Chondrocyte (in vitro differentiated cells): ENCODE measurements at regions not wholly inside any gene's neighbourhood (a gene's known extent, or its start where the extent isn't known, plus 50 kb on each side); places are given as distances from the start of the nearest gene placed in this dataset.

Source experiments
- DNase-seq: peaks from one replicate; pipeline ENCODE4 v3.0.0; 2021; ENCODE audit warnings: mixed read lengths, low spot score
- H3K27ac Mint-ChIP-seq: one replicate; pipeline ENCODE4 v1.8.0; 2021; ENCODE audit warnings: mild to moderate bottlenecking, moderate library complexity, mixed read lengths; ENCODE audit not compliant: unreplicated experiment
- H3K27me3 Mint-ChIP-seq: 2 replicates; pipeline ENCODE4 v1.8.0; 2021; ENCODE audit warnings: low read depth, mixed read lengths
- H3K36me3 Mint-ChIP-seq: 2 replicates; pipeline ENCODE4 v1.8.0; 2021; ENCODE audit warnings: low read depth, mixed read lengths
- H3K4me1 Mint-ChIP-seq: 2 replicates; pipeline ENCODE4 v1.8.0; 2021; ENCODE audit warnings: low read depth, mild to moderate bottlenecking, mixed read lengths
- H3K4me3 Mint-ChIP-seq: one replicate; pipeline ENCODE4 v1.8.0; 2021; ENCODE audit warnings: mild to moderate bottlenecking, moderate library complexity, mixed read lengths; ENCODE audit not compliant: unreplicated experiment
- H3K9me3 Mint-ChIP-seq: 2 replicates; pipeline ENCODE4 v1.8.0; 2021; ENCODE audit warnings: low read depth, mixed read lengths
- TF ChIP-seq, protein P1 (sequence below): fragments of 200-600 bp; sonication (generic); IDR thresholded peaks from 2 replicates; pipeline ENCODE4 v1.5.0; 2021; ENCODE audit warnings: antibody characterized with exemption, mild to moderate bottlenecking, moderate library complexity

DNA sequence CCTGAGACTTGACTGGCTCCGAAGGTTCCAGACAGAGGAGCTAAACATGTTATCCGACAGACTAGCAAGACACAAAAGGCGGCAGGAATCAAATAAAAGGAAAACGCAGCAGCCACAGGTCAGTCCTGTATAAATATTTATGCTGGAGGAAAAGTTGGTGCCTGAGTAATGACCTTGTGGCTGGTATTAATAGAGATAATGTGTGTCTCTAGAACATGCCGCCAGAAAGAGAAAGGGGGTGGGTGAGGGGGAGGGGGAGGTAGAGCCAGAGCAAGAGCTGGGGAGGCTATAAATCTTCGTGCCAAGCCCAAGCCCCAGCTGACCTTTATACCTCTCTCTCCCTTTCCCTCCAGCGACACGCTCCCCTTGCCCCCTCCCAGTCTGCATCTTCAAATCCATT is 590.4 kb downstream of the MED13L start:
- H3K27ac Mint-ChIP-seq: no peak overlapping the region
- H3K9me3 Mint-ChIP-seq: no peaks in the 10 kb centered on the region
- TF ChIP-seq, protein P1, sequence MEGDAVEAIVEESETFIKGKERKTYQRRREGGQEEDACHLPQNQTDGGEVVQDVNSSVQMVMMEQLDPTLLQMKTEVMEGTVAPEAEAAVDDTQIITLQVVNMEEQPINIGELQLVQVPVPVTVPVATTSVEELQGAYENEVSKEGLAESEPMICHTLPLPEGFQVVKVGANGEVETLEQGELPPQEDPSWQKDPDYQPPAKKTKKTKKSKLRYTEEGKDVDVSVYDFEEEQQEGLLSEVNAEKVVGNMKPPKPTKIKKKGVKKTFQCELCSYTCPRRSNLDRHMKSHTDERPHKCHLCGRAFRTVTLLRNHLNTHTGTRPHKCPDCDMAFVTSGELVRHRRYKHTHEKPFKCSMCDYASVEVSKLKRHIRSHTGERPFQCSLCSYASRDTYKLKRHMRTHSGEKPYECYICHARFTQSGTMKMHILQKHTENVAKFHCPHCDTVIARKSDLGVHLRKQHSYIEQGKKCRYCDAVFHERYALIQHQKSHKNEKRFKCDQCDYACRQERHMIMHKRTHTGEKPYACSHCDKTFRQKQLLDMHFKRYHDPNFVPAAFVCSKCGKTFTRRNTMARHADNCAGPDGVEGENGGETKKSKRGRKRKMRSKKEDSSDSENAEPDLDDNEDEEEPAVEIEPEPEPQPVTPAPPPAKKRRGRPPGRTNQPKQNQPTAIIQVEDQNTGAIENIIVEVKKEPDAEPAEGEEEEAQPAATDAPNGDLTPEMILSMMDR: no peak
- DNase-seq: no peak
- H3K27me3 Mint-ChIP-seq: peaks cover 11% of the 10 kb centered on the region
- H3K4me3 Mint-ChIP-seq: no peak overlapping the region
- H3K36me3 Mint-ChIP-seq: no peaks in the 10 kb centered on the region
- no peaks in the 10 kb centered on the region for H3K4me1 Mint-ChIP-seq

DNA sequence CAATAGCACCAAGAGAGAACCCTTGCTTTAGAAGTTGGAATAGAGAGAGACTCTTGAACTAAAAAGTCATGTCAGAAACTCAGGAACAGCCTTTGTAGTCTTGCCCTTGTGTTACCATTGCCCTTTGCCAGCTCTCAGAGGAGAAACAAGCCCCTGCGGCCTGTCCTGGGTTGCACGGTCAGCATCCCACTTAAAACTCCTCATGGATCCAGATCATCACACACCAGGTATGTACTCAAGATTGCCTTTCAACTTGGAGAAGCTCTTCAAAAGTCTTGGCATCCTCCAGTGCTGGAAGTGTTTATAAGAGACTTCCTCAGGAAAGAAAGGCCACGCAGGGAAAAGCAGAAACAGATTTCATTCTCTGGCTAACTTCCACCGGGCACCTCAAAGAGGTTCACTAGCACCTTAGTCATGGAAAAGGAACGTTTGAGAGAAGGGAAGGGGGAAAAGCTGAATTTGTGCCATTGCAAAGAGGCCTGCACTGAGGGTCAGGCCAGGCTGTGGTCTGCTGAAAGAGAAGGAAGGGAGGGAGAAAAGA is 594.2 kb downstream of the MED13L start:
- Mint-ChIP-seq H3K4me1 (no peaks in the 10 kb centered on the region), H3K36me3 (no peaks in the 10 kb centered on the region), H3K27ac (no peak overlapping the region), H3K9me3 (no peaks in the 10 kb centered on the region), H3K4me3 (no peak overlapping the region), H3K27me3 (peaks cover 9% of the 10 kb centered on the region)
- TF ChIP-seq, protein P1: no peak
- no peak for DNase-seq

DNA sequence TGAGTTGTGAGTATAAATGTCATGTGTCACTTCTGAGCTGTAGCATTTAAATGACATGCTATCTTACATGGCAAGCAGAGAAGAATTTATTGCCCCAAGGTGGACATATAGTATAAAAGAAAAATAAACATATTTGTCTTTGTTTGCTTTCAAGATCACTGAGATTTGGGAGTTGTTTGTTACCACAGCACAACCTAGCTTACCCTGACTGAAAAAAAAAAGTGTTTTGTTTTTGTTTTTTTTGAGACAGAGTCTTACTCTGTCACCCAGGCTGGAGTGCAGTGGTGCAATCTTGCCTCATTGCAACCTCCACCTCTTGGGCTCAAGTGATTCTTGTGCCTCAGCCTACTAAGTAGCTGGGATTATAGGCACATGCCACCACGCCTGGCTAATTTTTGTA is 596.5 kb downstream of the MED13L start:
- no peak overlapping the region for H3K27ac Mint-ChIP-seq
- no peaks in the 10 kb centered on the region for H3K4me1 Mint-ChIP-seq
- no peak for DNase-seq
- TF ChIP-seq, protein P1: no peak
- H3K9me3 Mint-ChIP-seq: peaks cover 4% of the 10 kb centered on the region
- no peak overlapping the region for H3K4me3 Mint-ChIP-seq
- H3K36me3 Mint-ChIP-seq: no peaks in the 10 kb centered on the region
- H3K27me3 Mint-ChIP-seq: peaks cover 8% of the 10 kb centered on the region

DNA sequence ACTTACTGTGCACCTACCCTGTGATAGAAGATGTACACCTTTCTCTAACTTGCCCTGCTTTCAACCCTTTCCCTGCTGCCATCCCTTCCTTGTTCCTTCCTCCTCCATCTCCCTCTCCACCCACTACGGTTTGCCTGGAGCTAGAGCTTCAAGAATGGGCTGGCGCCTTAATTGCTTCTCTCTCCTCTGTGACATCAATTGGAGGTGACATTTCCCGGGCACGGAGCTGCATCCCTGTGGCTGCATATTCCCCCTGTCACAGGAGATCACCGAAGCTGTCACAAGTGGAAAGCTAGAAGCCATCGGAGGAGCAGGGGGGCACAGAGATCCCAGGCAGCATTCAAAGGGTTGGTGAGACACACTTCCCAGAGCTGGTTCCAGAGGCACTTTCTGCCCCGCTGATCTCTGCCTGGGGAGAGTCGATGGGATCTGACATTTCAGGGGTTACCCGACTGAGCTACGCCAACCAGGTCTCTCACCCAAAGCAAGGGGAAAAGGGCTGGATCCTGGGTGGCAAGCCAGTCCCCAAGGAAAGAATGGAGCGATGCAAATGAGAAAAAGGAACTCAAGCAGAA is 604.9 kb downstream of the MED13L start:
- DNase-seq: no peak
- peaks cover 4% of the 10 kb centered on the region for H3K9me3 Mint-ChIP-seq
- H3K27ac Mint-ChIP-seq: no peak overlapping the region
- no peaks in the 10 kb centered on the region for H3K36me3 Mint-ChIP-seq
- no peaks in the 10 kb centered on the region for H3K4me1 Mint-ChIP-seq
- H3K4me3 Mint-ChIP-seq: no peak overlapping the region
- TF ChIP-seq, protein P1: no peak
- peaks cover 3% of the 10 kb centered on the region for H3K27me3 Mint-ChIP-seq

DNA sequence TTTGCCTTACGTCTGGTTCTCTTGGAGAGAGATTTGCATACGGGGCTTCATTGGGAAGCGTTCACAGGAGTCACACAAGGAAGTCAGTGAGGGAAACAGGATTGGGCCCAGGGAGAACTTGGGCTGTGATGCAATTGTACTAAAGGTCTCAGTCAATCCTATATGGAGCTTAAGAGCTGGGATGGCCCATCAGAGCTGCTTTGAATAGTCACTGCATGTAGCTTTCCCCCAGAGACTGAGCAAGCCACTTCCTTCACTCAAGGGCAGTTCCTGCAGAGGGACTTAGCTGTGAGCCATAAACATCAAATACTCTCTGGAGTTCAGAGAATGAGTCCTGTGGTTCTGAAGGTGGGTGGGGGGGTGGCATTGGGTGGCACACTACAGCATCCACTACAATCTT is 605.4 kb downstream of the MED13L start:
- Mint-ChIP-seq H3K27me3 (peaks cover 3% of the 10 kb centered on the region), H3K36me3 (no peaks in the 10 kb centered on the region), H3K4me1 (no peaks in the 10 kb centered on the region), H3K27ac (no peak overlapping the region), H3K9me3 (peaks cover 4% of the 10 kb centered on the region), H3K4me3 (no peak overlapping the region)
- no peak for DNase-seq
- TF ChIP-seq, protein P1: no peak
